GM21717 (cell line): ENCODE measurements at regions not wholly inside any gene's neighbourhood (a gene's known extent, or its start where the extent isn't known, plus 50 kb on each side); places are given as distances from the start of the nearest gene placed in this dataset.

ENCODE experiments used
- ATAC-seq: cut with Tn5 transposase; IDR thresholded peaks from one replicate; pipeline ENCODE4 v1.9.1; 2021; ENCODE audit warnings: mild to moderate bottlenecking, moderate library complexity; ENCODE audit not compliant: unreplicated experiment

DNA sequence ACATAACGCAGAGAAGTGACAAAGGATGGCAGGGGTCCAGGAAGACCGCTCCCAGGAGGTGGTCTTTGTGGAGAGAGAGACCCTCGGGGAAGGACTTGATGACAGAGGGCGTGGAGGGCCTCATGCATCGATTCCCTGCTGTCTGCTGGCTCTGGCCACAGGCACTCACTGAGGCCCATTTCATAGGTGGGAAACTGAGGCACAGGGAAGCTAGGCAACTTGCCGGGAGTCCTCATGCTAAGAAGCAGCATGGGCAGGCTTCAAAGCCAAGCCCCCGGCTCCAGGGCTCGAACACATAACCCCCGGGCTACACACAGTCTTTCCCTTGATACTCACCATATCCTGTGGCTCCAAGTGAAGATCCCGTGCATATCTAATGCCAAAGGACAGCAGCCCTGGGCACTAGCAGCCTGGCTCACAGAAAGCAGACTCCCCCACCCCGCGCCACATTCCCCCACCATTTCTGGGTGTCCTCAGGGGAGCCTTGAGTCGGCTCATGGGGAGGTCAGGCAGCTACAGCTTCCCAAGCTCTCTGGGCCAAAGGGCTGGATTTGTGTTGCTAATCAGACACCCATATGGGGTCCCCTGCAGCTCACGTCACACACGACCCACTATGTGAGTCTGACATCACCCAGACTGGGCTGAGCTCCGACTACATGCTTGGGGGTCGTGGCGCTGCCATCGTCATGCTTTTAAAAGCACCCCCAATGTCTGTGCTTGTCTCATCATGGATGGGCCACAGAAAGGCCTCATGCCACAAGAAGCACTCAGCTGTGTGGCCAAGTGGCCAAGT is 130.9 kb upstream of the PMEPA1 start:
- ATAC-seq, result no peak

DNA sequence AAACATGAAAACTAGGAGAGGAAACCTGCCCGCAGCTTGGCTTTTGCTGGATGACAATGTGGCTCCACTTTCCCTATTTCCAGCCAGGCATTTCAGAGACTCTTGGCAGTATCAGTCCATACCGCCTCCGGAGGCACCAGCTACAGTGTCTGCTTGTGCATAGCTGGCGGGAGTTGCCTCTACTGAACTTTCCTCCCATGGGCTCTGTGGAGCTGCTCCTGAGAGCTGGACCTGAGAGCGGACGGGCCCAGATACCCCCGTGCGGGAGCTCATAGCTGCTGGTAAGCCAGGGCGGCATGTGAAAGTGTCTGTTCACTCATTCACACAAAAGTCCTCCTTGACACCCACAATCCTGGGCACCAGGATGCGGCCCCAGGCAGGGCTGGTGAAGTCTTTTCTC is 130.3 kb upstream of the PMEPA1 start:
- ATAC-seq, result no peak

DNA sequence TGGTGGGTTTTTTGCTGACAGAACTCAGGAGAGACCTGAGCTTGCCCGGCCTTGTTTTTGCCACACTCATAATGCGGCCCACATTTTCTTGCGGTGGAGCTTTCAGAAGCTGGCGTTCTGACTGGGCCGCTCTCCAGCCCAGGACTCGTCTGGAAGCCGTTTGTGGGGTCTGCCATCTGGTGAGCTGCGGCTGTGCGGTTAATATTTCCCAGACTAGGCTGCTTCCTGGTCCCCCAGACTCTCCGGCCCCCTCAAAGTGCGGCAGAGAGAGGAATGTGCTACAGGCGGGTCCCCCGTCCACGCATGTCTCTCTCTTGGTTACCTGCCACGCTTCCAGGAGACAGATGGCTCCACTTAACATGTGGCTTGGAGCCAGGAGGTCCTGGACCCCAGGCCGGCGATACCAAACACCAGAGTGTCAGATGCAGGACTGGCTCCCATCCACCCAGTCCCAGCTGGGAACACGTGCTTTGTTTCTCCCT is 128.9 kb upstream of the PMEPA1 start:
- ATAC-seq, result no peak

DNA sequence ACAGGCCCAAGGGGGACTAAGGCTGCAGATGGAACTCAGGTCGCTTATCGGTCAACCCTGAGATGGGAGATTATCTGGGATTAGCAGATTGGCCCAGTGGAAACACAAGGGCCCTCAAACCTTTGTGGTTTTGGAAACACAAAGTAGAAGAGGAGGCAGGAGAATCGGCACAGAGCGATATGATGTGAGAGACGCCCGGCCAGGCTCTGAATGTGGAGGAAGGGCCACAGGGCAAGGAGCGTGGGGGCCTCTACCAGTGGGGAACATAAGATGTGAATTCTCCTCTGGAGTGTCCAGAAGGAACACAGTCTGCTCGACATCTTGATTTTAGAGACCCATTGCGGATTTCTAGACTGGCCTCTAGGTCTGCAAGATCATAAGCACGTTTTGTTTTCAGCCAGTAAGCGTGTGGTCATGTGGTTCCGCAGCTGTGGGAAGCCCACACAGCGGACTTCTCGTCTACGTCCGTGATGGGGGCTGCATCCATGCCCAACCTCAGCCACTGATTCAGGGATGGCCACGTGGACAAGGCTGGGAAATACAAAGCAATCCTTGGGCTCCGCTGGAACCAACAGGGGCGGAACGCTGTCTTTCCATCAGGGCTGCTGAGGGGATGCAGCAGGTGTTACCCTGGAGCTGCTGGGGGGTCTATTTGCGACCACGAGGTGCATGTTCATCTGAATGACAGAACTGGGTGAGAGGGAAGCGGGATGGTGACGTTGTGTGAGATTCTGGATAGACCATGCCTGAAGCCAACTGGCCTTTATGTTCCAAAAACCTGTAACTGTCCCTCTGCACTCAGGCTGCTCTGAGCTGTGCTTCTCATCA is 127.6 kb upstream of the PMEPA1 start:
- ATAC-seq, result no peak

DNA sequence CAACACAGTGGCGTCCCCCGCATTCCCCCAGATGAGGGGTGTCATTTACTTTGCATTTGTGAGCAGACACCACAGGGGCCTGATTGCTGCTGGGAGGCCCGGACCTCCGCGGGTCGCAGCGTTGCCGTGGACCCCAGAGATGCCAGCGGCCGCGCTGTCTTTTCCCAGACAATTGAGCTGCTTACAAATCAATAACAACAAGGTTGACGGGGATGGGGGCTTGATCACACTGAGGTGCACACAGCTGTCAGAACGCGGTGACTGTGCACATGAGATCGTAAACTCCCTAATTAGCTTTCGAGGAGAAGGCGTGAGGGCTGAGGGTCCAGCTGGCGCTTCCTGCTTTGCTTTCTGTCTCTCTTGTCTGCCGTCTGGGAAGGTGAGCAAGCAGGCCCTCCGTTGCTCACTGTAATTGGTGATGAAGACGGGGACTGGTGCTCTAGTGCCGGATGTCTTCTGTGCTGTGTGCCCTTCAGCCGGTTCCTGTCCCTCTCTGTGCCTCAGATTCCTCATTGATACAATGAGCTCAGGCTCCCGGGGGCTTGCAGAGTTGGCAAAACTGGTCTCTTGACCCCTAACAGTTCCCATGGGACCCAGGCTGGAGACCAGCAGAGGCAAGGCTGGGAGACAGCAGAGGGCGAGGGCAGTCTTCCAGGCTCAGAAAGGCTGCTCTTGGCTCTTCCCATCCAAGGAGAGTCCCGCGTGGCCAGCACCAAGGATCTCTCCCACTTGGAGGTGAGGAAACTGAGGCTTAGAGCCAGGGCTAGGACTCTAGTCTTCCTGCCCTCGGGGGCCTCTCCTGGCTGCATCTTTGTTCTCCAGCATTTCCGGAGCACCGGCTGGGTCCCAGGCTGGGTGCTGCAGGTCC is 126.0 kb upstream of the PMEPA1 start:
- ATAC-seq, result no peak

DNA sequence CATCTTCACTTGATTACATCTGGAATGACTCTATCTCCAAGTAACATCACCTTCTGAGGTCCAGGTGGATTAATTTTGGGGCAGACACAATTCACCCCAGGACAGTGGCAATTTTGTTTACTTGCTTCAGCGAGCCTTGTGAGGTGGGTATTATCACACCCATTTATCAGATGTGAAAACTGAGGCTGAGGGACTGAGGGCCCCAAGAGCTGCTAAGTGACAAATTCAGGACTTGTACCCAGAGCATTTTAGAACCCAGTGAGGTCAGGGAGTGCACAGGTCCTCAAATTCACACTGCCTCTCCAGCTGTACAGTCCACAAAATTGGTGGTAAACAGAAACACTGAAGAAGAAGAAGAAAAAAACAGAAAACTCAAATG is 125.2 kb upstream of the PMEPA1 start:
- ATAC-seq, result no peak

DNA sequence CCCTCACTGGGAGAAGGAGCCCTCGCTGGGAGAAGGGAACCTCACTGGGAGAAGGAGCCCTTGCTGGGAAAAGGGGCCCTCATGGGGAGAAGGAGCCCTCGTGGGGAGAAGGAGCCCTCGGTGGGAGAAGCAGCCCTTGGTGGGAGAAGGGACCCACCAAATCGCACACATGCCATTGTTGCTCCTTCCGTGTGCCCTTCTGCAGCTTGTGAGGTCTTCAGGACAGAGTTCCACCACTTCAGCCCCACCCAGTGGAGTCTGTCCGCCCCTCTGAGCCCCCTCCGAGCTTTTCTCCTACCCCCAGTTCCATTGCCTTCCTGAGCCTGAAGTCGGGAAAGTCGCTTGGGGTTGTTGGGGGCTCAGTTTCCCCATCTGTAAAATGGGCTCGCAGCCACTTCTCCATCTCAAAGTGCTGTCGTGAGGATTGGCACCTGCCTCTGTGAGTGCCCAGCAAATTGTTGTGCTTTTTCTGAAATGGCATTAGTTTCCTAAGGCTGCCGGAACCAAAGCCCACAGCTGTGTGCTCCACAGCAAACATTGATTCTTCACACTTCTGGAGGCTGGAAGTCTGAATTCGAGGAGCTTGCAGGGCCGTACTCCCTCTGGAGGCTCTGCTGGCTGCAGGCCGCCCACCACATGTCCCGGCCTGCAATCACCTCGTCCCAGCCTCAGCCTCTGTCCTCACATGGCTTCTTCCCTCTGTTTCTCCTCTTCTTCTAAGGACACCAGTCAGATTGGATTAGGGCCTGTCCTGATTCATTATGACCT is 124.7 kb upstream of the PMEPA1 start:
- no peak for ATAC-seq

DNA sequence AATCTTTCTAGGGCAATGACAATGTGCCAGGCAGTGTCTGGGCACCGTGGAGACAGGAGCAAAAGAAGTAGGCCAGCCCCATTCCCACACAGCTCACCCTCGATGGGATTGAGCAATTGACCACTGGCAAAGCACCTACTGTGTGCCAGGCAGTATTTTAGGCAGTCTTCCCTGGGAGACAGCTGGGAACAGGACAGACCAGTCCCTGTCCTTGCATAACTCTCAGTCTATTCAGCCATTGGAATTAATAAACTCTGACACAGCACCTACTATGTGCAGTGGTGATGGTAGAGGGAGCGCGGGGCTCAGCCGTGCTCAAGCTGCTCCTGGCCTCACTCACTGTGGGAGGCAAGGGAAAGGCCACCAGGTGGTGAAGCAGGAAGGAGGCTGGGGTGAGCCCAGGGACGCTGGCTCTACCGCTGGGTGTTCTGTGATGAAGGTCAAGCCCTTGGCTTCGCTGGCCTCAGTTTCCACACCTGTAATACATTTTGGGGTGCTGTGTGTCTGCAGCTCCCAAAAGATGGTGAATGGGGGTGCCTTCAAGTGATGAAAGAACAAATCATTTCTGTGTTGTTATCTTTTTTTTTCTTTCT is 122.3 kb upstream of the PMEPA1 start:
- no peak for ATAC-seq

DNA sequence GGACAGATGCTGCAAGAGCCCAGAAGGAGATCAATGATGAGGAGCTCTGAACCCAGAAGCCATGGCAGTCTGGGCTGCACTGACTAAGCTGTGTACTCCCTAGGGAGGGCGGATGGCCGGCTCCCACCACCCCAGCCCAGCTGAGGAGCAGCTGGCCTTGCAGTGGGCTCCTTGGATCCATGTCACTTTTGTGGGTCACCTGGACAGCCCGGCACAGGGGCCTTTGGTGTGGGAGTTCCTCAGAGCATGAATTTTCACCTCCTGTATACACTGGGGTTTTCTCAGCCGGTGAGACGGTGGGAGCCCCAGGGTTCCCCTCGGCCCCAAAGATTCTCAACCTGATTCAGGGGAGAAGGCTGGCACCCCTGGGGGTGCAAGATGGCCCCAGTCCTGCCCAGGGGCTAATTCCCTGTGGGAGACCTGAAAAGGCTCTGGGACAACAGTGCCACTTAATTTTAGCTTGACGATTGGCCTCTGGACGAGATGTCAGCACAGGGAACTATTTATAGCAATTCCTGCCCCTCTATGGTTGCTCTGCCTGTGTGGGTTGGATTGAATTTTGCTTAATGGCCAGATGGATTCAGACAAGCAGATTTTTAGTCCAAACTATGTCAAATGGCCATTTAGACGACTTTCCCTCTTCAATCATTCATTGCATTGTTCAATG is 121.6 kb upstream of the PMEPA1 start:
- no peak for ATAC-seq

DNA sequence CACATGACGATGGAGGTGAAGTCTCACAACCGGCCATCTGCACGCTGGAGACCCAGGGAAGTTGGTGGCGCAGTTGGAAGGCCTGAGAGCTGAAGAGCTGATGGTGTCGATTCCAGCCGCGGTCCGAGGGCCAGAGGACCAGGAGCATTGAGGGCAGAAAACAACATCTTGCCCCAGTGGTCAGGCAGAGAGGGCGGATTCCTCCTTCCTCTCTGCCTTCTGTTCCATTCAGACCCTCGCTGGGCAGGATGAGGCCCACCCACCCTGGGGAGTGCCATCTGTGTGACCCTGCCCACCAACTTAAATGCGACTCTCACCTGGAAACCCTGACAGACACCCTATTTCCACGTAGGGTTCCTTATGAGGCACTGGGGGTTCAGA is 120.7 kb upstream of the PMEPA1 start:
- no peak for ATAC-seq

DNA sequence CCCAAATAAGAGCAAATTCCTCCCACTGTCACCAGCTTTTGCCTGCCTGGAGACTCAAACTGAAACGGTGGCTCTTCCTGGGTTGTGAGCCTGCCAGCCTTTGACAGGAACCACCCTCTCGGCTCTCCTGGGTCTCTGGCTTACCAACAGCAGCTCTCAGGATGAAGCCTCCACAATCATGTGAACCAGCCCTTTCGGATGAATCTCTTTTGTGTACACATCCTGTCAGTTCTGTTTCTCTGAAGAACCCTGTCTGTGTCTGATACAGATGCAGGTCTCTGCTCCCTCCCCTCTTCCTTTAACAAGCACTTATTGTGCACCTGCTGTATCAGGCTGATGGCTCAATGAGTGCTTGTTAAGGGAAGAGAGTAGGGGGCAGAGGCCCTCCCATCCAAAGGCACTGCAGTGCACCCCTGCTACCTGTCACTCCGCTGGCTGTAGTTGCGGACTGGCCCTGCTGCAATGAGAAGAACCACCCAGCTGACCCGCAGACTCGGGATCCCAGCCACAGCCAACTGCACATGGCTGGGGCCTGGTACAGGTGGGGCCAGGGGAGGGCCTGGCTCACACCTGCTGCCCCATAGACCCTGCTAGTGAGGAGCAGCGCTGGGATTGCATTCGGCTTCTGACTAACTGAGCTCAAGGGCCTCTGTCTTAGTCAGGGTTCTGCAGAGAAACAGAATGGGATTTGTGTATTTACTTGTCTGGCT is 120.1 kb upstream of the PMEPA1 start:
- ATAC-seq, result no peak

DNA sequence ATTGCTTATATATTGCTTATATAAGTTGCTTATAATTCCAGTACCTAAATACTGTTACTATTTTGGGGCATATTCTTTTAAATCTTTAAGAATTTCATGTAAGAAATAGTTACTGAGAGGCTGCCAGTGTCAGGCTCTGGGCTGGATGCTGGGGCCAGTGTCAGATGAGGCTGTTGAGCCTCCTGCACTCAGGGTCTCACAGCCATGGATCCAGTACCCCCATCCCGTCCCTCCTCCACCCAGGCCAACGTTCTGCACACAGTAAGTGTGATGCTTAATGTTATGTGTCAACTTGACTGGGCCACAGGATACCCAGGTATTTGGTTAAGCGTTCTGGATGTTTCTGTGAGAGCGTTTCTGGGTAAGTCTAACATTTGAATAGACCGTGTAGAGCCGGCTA is 119.5 kb upstream of the PMEPA1 start:
- no peak for ATAC-seq

DNA sequence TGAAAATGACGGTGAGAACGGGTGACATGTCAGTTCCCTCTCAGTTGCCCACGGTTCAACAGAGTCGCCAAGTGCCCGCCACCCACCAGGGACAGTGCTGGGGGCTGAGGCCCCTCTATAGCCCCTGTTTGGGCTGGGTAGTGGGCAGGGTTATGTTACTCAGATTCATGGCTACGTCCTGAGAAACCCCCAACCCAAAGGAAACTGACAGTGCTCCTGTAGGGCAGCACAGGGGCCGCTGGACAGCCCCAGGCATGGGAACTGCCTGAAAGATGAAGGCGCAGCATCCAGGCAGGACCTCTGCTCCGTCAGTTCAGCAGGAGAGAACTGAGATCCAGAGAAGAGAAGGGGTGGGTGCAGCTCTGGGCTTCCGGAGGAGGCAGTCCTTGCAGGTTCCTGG is 118.9 kb upstream of the PMEPA1 start:
- no peak for ATAC-seq

DNA sequence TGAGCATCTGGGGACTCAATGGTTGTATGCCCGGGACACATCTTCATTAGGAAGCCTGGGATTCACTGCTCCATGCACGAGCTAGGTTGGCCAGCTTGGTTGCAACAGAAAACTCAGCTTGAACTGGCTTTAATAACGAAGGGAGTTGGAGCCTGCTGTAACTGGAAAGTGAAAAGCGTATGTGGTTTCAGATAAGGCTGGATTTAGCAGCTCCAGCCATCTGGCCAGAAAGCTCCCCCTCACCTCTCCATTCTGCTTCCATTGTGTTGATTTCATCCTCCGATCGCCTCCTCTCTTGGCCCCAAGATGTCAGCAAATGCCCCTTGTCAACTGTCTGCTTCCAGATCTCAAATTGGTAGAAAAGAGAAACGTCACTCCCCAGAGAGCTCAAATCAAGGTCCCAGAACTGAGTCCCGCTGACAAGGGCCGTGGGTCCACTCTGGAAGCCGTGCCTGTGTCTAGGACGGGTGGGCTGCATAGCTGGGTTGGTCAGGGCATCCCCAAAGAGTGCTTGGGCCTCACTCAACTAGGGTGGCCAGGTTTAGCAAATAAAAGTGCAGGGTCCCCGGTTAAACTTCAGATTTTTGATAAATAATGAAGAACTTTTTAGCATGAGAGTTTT is 117.0 kb upstream of the PMEPA1 start:
- no peak for ATAC-seq

DNA sequence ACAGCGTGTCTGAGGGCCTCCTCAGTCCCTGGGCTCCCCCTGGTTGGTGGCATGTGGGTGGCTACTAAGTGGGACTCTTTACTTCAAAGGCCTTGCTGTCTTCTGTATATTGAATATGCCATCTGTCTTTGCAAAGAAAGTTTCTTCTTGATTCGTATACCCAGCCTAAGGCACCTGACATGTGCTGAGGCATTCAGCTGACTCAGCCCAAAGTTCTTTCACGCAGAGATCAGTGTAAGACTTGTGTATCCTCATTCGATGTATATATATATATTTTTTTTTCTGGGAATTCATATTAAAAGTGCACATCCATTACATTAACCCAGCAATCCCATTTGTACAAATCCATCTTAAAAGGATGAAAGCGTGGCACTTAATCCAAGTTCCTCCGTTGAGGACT is 115.1 kb upstream of the PMEPA1 start:
- no peak for ATAC-seq

DNA sequence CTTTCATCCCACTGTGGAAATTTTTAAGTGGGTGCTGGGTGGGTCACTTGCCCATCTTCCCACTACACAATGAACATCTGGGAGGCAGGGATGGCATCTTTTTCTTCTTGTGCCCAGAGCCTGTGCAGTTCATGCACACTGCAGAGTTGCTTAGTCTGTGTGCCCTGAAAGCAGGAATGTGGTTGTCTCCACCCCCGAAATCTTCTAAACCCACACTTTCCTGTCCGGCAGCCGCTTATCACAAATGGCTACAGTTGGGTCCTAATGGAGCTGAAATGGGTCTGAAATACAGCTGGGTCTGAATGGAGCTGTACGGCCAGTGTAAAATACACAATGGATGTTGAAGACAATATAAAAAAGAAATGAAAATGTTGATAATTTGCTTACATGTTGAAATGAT is 112.1 kb upstream of the PMEPA1 start:
- ATAC-seq, result no peak

DNA sequence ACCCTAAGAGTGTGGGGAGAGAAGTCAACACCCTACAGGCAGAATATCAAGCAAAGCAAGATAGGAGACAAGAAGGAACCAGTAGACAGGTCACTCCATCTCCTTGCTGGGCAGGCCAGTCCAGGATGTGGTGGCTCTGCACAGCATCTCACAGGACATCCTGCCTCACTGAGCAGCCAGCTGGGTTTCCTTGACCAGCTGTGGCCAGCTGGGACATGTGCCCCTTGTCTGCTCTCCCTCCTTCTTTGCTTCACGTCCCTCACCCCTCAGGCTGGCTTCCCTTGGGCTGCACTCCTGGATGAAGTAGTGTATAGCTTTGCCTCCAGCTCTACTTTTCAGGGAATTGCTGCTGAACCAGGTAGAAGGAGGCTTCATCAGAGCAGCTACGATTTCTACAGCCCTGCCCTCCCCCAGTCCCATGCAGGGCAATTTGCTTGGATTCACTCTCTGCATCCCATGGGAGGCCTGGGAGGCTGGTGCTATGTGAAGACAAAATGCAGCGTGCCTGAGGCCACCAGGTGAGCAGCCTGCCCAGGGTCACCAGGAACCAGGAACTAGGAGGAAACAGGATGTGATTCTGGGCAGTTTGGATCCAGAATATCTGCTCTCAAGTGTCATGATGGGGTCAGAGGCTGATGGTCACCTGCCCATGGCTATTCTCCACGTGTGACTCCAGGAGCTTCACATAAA is 110.0 kb upstream of the PMEPA1 start:
- no peak for ATAC-seq

DNA sequence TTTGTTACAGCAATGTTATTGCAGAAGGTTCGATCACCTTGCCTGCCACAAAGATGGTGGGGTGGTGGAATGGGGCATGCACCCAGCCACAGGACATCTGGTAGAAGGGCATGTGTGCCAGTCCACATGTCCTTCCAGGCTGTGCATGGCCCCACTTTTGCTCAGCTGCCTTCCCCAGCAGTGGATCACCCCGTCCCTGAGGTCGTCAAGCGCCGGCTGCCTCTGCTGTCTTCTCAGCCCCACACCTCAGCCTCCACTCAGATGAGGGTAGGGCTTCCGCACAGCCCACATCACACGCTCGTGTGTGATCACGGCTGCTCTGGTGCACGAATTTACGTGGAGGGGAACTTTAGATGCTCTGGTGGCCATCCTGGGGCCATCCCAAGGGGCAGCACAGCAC is 109.5 kb upstream of the PMEPA1 start:
- ATAC-seq, result no peak
